ENCODE measurements at regions not wholly inside any gene's neighbourhood (a gene's known extent, or its start where the extent isn't known, plus 50 kb on each side); places are given as distances from the start of the nearest gene placed in this dataset.

DNA sequence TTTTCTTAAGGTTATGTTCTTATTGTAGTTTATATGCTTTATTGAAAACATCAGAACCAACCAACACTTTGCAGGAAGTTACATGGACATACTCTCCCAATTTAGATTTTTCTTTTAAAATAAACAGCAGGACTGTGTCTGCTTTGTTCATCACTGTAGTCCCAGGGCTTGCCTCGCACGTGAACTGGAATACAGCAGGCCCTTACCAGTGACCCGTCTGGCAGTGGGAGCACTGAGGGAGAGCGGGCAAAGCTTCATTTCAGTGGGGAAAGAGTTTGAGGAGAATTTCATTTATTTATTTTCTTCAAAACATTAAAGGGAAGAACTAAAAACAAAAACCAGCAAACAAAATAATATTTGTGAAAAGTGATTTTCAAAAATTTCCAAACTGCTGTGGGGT, 230.8 kb downstream of the PAX1 start:
- TF ChIP-seq, protein P1, sequence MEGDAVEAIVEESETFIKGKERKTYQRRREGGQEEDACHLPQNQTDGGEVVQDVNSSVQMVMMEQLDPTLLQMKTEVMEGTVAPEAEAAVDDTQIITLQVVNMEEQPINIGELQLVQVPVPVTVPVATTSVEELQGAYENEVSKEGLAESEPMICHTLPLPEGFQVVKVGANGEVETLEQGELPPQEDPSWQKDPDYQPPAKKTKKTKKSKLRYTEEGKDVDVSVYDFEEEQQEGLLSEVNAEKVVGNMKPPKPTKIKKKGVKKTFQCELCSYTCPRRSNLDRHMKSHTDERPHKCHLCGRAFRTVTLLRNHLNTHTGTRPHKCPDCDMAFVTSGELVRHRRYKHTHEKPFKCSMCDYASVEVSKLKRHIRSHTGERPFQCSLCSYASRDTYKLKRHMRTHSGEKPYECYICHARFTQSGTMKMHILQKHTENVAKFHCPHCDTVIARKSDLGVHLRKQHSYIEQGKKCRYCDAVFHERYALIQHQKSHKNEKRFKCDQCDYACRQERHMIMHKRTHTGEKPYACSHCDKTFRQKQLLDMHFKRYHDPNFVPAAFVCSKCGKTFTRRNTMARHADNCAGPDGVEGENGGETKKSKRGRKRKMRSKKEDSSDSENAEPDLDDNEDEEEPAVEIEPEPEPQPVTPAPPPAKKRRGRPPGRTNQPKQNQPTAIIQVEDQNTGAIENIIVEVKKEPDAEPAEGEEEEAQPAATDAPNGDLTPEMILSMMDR (IDR thresholded peaks at IDR 0.05), result no peak
- no peak for TF ChIP-seq POLR2AphosphoS5 (IDR thresholded peaks at IDR 0.05; ENCODE audit: insufficient read depth in 1 of 2, low read depth in 1 of 2)
- no peak for TF ChIP-seq POLR2A (IDR thresholded peaks at IDR 0.05)

Measured in vagina (tissue), 2 donors.